Pancreas (tissue), 10 donors: ENCODE measurements at regions not wholly inside any gene's neighbourhood (a gene's known extent, or its start where the extent isn't known, plus 50 kb on each side); places are given as distances from the start of the nearest gene placed in this dataset.

Source experiments
- ATAC-seq, 4 donors: fragments of 200-7000 bp; cut with Tn5 transposase; one replicate each; pipeline versions ENCODE4 v1.8.0 to v1.9.1; 2020; ENCODE audit warnings: mild to moderate bottlenecking in 4 of 4, moderate library complexity in 4 of 4
- DNase-seq, 6 donors: peaks; one replicate each; pipeline ENCODE4 v3.0.0-alpha.2; 2020
- FAIRE-seq: peaks from 2 replicates; lab custom pipeline; 2012; peaks lifted over from hg19 to GRCh38; lab: Jason Lieb, UNC
- H3K27ac ChIP-seq, 4 donors: fragments of 200-600 bp; sonication (generic); 1 replicate in 3 of 4; 2 replicates in 1 of 4; pipeline versions ENCODE4 v1.5.0 to v1.8.0; 2020
- H3K27me3 ChIP-seq, 4 donors: fragments of 200-600 bp; one replicate each; pipeline ENCODE4 v1.8.0; 2021
- H3K36me3 ChIP-seq, 3 donors: fragments of 200-600 bp; sonication (generic) in 1 of 3; one replicate each; pipeline versions ENCODE4 v1.5.0 to v1.8.0; 2020 to 2021
- H3K4me1 ChIP-seq, 3 donors: fragments of 200-600 bp; one replicate each; pipeline ENCODE4 v1.8.0; 2021
- H3K4me3 ChIP-seq, 4 donors: fragments of 200-600 bp; sonication (generic) in 2 of 4; one replicate each; pipeline versions ENCODE4 v1.5.0 to v1.8.0; 2020 to 2021
- H3K9me3 ChIP-seq, 4 donors: fragments of 200-600 bp; one replicate each; pipeline ENCODE4 v1.8.0; 2021
- CTCF ChIP-seq, 4 donors: fragments of 200-600 bp; sonication (generic) in 3 of 4; IDR thresholded peaks; one replicate each; pipeline versions ENCODE4 v1.5.0 to v1.8.0; 2021; ENCODE audit warnings: antibody characterized with exemption in 4 of 4
- WGBS, 2 donors: extraction: QIAGEN DNeasy Blood & Tissue Kit; methylation state at CpG; one replicate each; pipeline ENCODE4 v1.1.7; 2013; 5-methylcytosine and 5-hydroxymethylcytosine counted together
- intact Hi-C, 3 donors: fragments of 100-400 bp; cut with DNase I; formaldehyde crosslinking; loops; one replicate each; pipeline versions ENCODE4 v1.11.1 to v1.14.2; 2022
- donor health status: healthy with polysubstance abuse.
- donor health status: DM: no; HTN: no; CAD: no; lungs with moderate emphysema.
- donor health status: DM: no; HTN: no; CAD: no.
- donor health status: control.
- donor health status: control.
- donor health status: Bipolar disorder and iron deficiency.
- donor health status: DM: yes; HTN: yes; CAD: no.
- donor health status: DM: no; HTN: no; CAD: no.
- donor health status: DM: no; HTN: no; CAD: no.
- donor health status: DM: yes; HTN: yes; CAD: no.

DNA sequence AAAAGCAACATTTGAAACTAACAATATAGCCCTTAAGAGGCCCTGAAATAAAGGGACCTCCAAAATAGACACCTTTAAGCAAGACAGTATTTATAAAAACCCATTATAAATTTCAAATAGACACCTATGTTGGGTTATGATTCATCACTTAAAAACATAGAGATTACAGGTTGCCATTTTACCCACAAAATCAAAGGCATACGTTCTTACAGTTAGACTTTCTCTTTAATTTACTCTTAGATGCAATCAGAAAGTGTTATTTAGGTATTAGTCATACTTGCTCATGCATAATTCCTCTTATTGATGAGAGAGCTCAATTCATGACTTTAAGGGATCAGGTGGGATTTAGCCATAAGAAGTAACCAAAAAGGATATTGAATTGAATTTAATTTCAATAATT, 51.5 kb upstream of the TMEM200A start:
- H3K27me3 ChIP-seq, result no peaks in the 10 kb centered on the region
- no peak overlapping the region for H3K4me3 ChIP-seq
- DNase-seq, result no peak
- no peak for ATAC-seq
- no peak for TF ChIP-seq CTCF (IDR thresholded peaks at IDR 0.05)
- H3K27ac ChIP-seq, result no peak overlapping the region
- no peaks in the 10 kb centered on the region for H3K4me1 ChIP-seq
- no peaks in the 10 kb centered on the region for H3K9me3 ChIP-seq
- WGBS, 2 donors, result 66 to 67% methylated on average over 1 of the region's 1 CpG
- no peak for FAIRE-seq
- H3K36me3 ChIP-seq, result no peaks in the 10 kb centered on the region
- intact Hi-C loops, result loop anchor here in 1 of 3 donors (10.0 kb wide), 1 partner anchor 541 kb away; no protein-coding TSS in a partner anchor

DNA sequence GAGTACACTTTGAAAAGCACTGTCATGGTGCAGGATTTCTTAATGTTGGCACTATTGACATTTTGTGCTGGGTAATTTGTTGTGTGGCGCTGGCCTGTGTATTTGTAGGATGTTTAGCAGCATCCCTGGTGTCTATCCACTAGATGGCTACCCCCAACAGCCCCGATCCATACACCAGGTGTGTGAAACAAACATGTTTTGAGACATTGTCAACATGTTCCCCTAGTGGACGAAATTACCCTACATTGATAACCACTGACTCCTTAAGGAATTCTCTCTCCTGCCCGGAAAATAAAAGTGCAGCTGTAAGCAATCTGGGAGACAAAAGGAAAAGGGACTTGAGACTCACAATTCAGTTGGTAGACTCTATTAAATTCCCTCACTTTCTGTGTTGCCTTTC, 52.6 kb upstream of the TMEM200A start:
- Histone ChIP-seq H3K4me1 (no peaks in the 10 kb centered on the region), H3K4me3 (no peak overlapping the region), H3K27me3 (no peaks in the 10 kb centered on the region), H3K9me3 (no peaks in the 10 kb centered on the region), H3K27ac (no peak overlapping the region), H3K36me3 (no peaks in the 10 kb centered on the region)
- DNase-seq, result no peak
- no peak for TF ChIP-seq CTCF (IDR thresholded peaks at IDR 0.05)
- intact Hi-C loops, result loop anchor here in 1 of 3 donors (10.0 kb wide), 1 partner anchor 542 kb away; no protein-coding TSS in a partner anchor
- no peak for FAIRE-seq
- no peak for ATAC-seq
- WGBS, 2 donors, result 63 to 70% methylated on average over 4 of the region's 4 CpGs

GRCh38 chr6:130309028-130309427, 56.8 kb upstream of the TMEM200A start:
- intact Hi-C loops, result no loop called here
- Histone ChIP-seq H3K27ac (no peak overlapping the region), H3K27me3 (no peaks in the 10 kb centered on the region), H3K4me3 (no peak overlapping the region), H3K4me1 (no peaks in the 10 kb centered on the region), H3K36me3 (no peaks in the 10 kb centered on the region), H3K9me3 (no peaks in the 10 kb centered on the region)
- ATAC-seq (no peak), FAIRE-seq (no peak), DNase-seq (no peak)
- TF ChIP-seq CTCF (IDR thresholded peaks at IDR 0.05), result no peak

- H3K27me3 ChIP-seq, result no peaks in the 10 kb centered on the region
- no peaks in the 10 kb centered on the region for H3K4me1 ChIP-seq
- H3K27ac ChIP-seq, result no peak overlapping the region
- no peaks in the 10 kb centered on the region for H3K36me3 ChIP-seq
- intact Hi-C loops, result no loop called here
- no peak overlapping the region for H3K4me3 ChIP-seq
- WGBS, 2 donors, result 17 to 22% methylated on average over 1 of the region's 1 CpG
- no peaks in the 10 kb centered on the region for H3K9me3 ChIP-seq
- TF ChIP-seq CTCF (IDR thresholded peaks at IDR 0.05), result no peak
- no peak for DNase-seq
- FAIRE-seq, result no peak
- peak; percentile 31 to 72 (median 50) for ATAC-seq
These were observed 58.0 kb upstream of the TMEM200A start for GRCh38 chr6:130307752-130308361.

GRCh38 chr6:130306377-130306776, 59.4 kb upstream of the TMEM200A start:
- no peak for FAIRE-seq
- WGBS, 2 donors, result 32 to 55% methylated on average over 2 of the region's 2 CpGs

More at GRCh38 chr6:130306377-130306776, 59.4 kb upstream of the TMEM200A start:
- intact Hi-C loops, result no loop called here
- DNase-seq (no peak), ATAC-seq (peak in 2 of 4 donors; percentile 56 to 62)
- Histone ChIP-seq H3K36me3 (no peaks in the 10 kb centered on the region), H3K9me3 (no peaks in the 10 kb centered on the region), H3K4me3 (no peak overlapping the region), H3K4me1 (no peaks in the 10 kb centered on the region), H3K27me3 (no peaks in the 10 kb centered on the region), H3K27ac (no peak overlapping the region)
- TF ChIP-seq CTCF (IDR thresholded peaks at IDR 0.05), result no peak
